OCI-LY3 (cell line): ENCODE measurements at regions not wholly inside any gene's neighbourhood (a gene's known extent, or its start where the extent isn't known, plus 50 kb on each side); places are given as distances from the start of the nearest gene placed in this dataset.

Experiments
- H2AFZ ChIP-seq: fragments of 200-600, 300-600 bp; shearing (Covaris generic); 2 replicates; pipeline ENCODE4 v1.6.0; 2014; ENCODE audit warnings: antibody characterized with exemption, low read depth, low read length
- H3K27ac ChIP-seq: fragments of 200-600, 300-600 bp; sonication (generic); 2 replicates; pipeline ENCODE4 v1.5.1; 2014; ENCODE audit warnings: mild to moderate bottlenecking, low read length, moderate library complexity, mixed read lengths
- H3K27me3 ChIP-seq: fragments of 200-600, 300-600 bp; sonication (generic); 2 replicates; pipeline ENCODE4 v1.6.1; 2014; ENCODE audit warnings: low read depth, low read length, mixed read lengths
- H3K36me3 ChIP-seq: fragments of 200-600, 300-600 bp; sonication (generic); replicated peaks from 2 replicates; pipeline ENCODE3; 2014; ENCODE audit warnings: low read depth, low read length, mixed read lengths
- H3K4me1 ChIP-seq: fragments of 300-600, 200-600 bp; sonication (generic); 2 replicates; pipeline ENCODE4 v1.6.1; 2014; ENCODE audit warnings: low read length, mixed read lengths
- H3K4me2 ChIP-seq: fragments of 200-600, 300-600 bp; sonication (generic); 2 replicates; pipeline ENCODE4 v1.6.1; 2014; ENCODE audit warnings: low read length, mixed read lengths
- H3K4me3 ChIP-seq: fragments of 300-600, 200-600 bp; sonication (generic); 2 replicates; pipeline ENCODE4 v1.5.1; 2014; ENCODE audit warnings: antibody characterized with exemption, mild to moderate bottlenecking, low read length, moderate library complexity
- H3K79me2 ChIP-seq: fragments of 300-600, 200-600 bp; shearing (Covaris generic); 2 replicates; pipeline ENCODE4 v1.6.1; 2014; ENCODE audit warnings: mild to moderate bottlenecking, low read length, mixed read lengths
- H3K9ac ChIP-seq: fragments of 300-600, 200-600 bp; shearing (Covaris generic); 2 replicates; pipeline ENCODE4 v1.6.0; 2014; ENCODE audit warnings: mild to moderate bottlenecking, low read length, moderate library complexity
- H3K9me3 ChIP-seq: fragments of 200-600, 300-600 bp; shearing (Covaris generic); 2 replicates; pipeline ENCODE4 v1.6.1; 2014; ENCODE audit warnings: low read length, mixed read lengths; ENCODE audit not compliant: insufficient read depth
- H4K20me1 ChIP-seq: fragments of 200-600, 300-600 bp; sonication (generic); 2 replicates; pipeline ENCODE4 v1.6.1; 2016; ENCODE audit warnings: low read length, mixed read lengths; ENCODE audit not compliant: insufficient read depth
- CTCF ChIP-seq: fragments of 200-600, 300-600 bp; sonication (generic); IDR thresholded peaks from 2 replicates; pipeline ENCODE4 v1.5.1; 2014; ENCODE audit warnings: antibody characterized with exemption, low read length, low read depth
- EZH2phosphoT487 ChIP-seq: fragments of 200-600 bp; shearing (Covaris generic); IDR thresholded peaks from 2 replicates; pipeline ENCODE4 v1.6.1; 2018; ENCODE audit warnings: antibody characterized with exemption, mixed run types, low read depth

DNA sequence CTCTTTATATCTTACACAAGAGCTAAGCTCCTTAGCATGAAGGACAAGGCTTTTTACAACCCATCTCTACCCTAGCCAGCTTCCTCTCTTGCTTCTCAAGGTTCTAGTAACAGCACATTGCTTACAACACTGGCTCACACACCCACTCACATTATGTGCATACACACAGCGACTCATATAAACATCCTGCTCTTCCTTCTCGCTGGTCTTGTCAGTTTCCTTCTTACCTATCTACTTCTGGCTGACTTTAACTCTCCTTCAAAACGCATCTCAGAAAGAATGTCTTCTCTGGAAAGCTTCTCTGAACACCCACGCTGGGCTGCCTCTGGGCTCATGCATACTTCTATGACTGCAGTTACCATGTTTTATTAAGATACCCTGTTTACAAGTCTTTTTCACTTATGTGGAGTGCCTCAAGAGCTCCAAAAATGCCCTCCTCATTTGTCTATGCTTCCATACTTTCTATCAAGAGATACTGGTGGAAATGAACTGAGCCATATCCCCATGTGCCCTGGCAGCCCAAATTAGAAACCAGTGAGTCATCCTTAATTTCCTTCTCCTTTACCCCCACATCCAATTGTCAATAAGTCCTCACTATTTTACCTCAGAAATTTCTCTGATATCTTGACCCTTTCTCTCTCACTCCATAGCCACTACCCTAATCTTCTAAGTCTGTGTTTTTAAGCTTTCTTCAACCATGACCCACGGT, 126.9 kb upstream of the KRAS start:
- Histone ChIP-seq H3K4me3 (no peak overlapping the region), H3K9me3 (no peaks in the 10 kb centered on the region), H2AFZ (no peak overlapping the region; the same call in 1 of the 2 replicates), H3K36me3 (no peaks in the 10 kb centered on the region), H3K9ac (no peak overlapping the region), H3K27me3 (no peaks in the 10 kb centered on the region), H4K20me1 (no peaks in the 10 kb centered on the region), H3K27ac (no peak overlapping the region), H3K4me1 (peaks cover 16% of the 10 kb centered on the region), H3K4me2 (no peak overlapping the region), H3K79me2 (no peaks in the 10 kb centered on the region)
- TF ChIP-seq EZH2phosphoT487 = no peak
- TF ChIP-seq CTCF = no peak

GRCh38 chr12:25376985-25377384, 126.3 kb upstream of the KRAS start:
- no peak overlapping the region for H3K4me2 ChIP-seq
- no peaks in the 10 kb centered on the region for H3K9me3 ChIP-seq
- no peak overlapping the region for H3K9ac ChIP-seq
- no peaks in the 10 kb centered on the region for H4K20me1 ChIP-seq
- H3K4me3 ChIP-seq = no peak overlapping the region
- H2AFZ ChIP-seq = no peak overlapping the region
- H3K27me3 ChIP-seq = no peaks in the 10 kb centered on the region
- H3K79me2 ChIP-seq = no peaks in the 10 kb centered on the region
- no peaks in the 10 kb centered on the region for H3K36me3 ChIP-seq
- no peak overlapping the region for H3K27ac ChIP-seq
- H3K4me1 ChIP-seq = peaks cover 9% of the 10 kb centered on the region
- no peak for TF ChIP-seq CTCF
- TF ChIP-seq EZH2phosphoT487 = no peak

- Histone ChIP-seq H2AFZ (no peak overlapping the region), H3K27me3 (no peaks in the 10 kb centered on the region), H3K79me2 (no peaks in the 10 kb centered on the region), H3K4me2 (no peak overlapping the region), H4K20me1 (no peaks in the 10 kb centered on the region), H3K4me3 (no peak overlapping the region), H3K36me3 (no peaks in the 10 kb centered on the region), H3K27ac (no peak overlapping the region), H3K4me1 (peaks cover 8% of the 10 kb centered on the region), H3K9ac (no peak overlapping the region), H3K9me3 (no peaks in the 10 kb centered on the region)
- TF ChIP-seq CTCF (no peak), EZH2phosphoT487 (no peak)
Measured at GRCh38 chr12:25376407-25376806, 125.7 kb upstream of the KRAS start.

DNA sequence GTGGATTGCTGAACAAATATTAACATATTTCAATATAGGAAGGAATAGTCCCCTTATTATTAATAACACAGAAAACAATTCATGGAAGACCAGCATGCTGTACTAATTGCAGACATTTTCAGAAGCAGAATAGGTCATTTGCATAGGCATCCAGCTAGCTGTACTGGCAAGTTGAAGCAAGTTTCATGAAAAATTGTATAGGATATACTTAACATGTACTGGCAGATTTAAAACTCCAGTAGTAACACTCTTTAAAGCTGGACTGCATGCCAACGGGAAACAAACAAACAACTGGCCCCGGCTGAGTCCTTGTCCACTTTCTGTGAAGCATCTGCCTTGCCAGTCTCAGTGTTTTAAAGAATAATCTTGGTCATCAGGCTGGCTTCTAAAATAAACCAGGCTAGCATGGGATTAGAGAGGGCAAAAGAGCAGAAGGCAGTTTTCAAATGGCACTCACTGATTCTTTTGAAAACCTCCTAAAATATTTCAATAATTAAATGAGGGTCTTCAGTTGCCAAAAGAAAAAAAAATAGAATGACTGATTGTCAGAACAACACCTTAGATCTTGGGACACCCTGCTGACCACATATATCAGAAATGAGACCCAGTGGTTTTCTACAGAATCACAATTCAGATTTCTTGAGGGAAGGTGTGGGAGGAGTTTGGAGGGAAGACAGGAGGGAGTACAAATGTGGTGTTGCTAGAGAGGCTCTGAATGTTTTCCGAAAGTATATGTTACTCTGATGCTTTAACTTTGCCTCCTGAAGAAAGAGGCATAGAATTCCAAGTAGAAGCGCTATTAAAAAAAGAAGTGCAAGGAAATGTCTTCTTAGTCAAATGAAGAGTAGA, 122.5 kb upstream of the KRAS start:
- Histone ChIP-seq H3K4me2 (no peak overlapping the region), H4K20me1 (no peaks in the 10 kb centered on the region), H3K9ac (no peak overlapping the region), H3K27me3 (no peaks in the 10 kb centered on the region), H3K27ac (no peak overlapping the region), H3K4me1 (no peaks in the 10 kb centered on the region; the same call in 1 of the 2 replicates), H3K9me3 (no peaks in the 10 kb centered on the region), H2AFZ (no peak overlapping the region), H3K79me2 (no peaks in the 10 kb centered on the region), H3K36me3 (no peaks in the 10 kb centered on the region), H3K4me3 (no peak overlapping the region)
- TF ChIP-seq EZH2phosphoT487 (no peak), CTCF (no peak)
